KMS-11 (cell line): ENCODE measurements at regions not wholly inside any gene's neighbourhood (a gene's known extent, or its start where the extent isn't known, plus 50 kb on each side); places are given as distances from the start of the nearest gene placed in this dataset.

Experiments used
- H2AFZ ChIP-seq: fragments of 200-600 bp; sonication (generic); 2 replicates; pipeline ENCODE4 v1.6.1; 2016; ENCODE audit warnings: antibody characterized with exemption, mixed run types, low read depth
- H3K27ac ChIP-seq: fragments of 200-600 bp; sonication (generic); 2 replicates; pipeline ENCODE4 v1.6.1; 2016; ENCODE audit warnings: mild to moderate bottlenecking, mixed run types
- H3K27me3 ChIP-seq: fragments of 200-600 bp; sonication (generic); 2 replicates; pipeline ENCODE4 v1.6.1; 2017; ENCODE audit warnings: mild to moderate bottlenecking, low read depth, mixed run types, moderate library complexity; ENCODE audit not compliant: insufficient read depth
- H3K36me3 ChIP-seq: fragments of 200-600 bp; sonication (generic); 2 replicates; pipeline ENCODE4 v1.6.1; 2017; ENCODE audit warnings: mild to moderate bottlenecking, mixed run types; ENCODE audit not compliant: insufficient read depth
- H3K4me1 ChIP-seq: fragments of 200-600 bp; sonication (generic); 2 replicates; pipeline ENCODE4 v1.6.1; 2016; ENCODE audit warnings: mild to moderate bottlenecking, low read depth, mixed run types; ENCODE audit not compliant: poor library complexity, severe bottlenecking
- H3K4me2 ChIP-seq: fragments of 200-600 bp; sonication (generic); 2 replicates; pipeline ENCODE4 v1.7.0; 2016; ENCODE audit warnings: mild to moderate bottlenecking, mixed run types
- H3K4me3 ChIP-seq: fragments of 200-600 bp; sonication (generic); IDR thresholded peaks from 2 replicates; pipeline ENCODE4 v1.6.1; 2017; ENCODE audit warnings: low read depth, low read length, mixed read lengths; ENCODE audit not compliant: insufficient read depth
- H3K79me2 ChIP-seq: fragments of 200-600 bp; sonication (generic); 2 replicates; pipeline ENCODE4 v1.6.1; 2016; ENCODE audit warnings: low read depth, mixed run types; ENCODE audit not compliant: insufficient read depth
- H3K9ac ChIP-seq: fragments of 200-600 bp; sonication (generic); 2 replicates; pipeline ENCODE4 v1.6.1; 2016; ENCODE audit warnings: mild to moderate bottlenecking, mixed run types
- H4K20me1 ChIP-seq: fragments of 200-600 bp; sonication (generic); 2 replicates; pipeline ENCODE4 v1.6.1; 2016; ENCODE audit warnings: mild to moderate bottlenecking, mixed run types; ENCODE audit not compliant: insufficient read depth
- CTCF ChIP-seq: fragments of 200-600 bp; sonication (generic); conservative IDR thresholded peaks from 2 replicates; pipeline ENCODE4 v1.6.1; 2017; ENCODE audit warnings: low read depth, mild to moderate bottlenecking, antibody characterized with exemption, low read length, moderate library complexity, mixed read lengths

GRCh38 chr4:92101737-92102172, 202.0 kb upstream of the GRID2 start:
- TF ChIP-seq CTCF: no peak

GRCh38 chr4:92104506-92104905, 199.3 kb upstream of the GRID2 start:
- H3K79me2 ChIP-seq: no peaks in the 10 kb centered on the region
- H4K20me1 ChIP-seq: no peaks in the 10 kb centered on the region
- H3K36me3 ChIP-seq: no peaks in the 10 kb centered on the region
- no peak overlapping the region for H3K27ac ChIP-seq
- H3K4me3 ChIP-seq: no peak overlapping the region
- no peak overlapping the region for H2AFZ ChIP-seq
- H3K27me3 ChIP-seq: no peaks in the 10 kb centered on the region
- no peak for TF ChIP-seq CTCF
- no peak overlapping the region for H3K9ac ChIP-seq
- no peaks in the 10 kb centered on the region for H3K4me1 ChIP-seq
- no peak overlapping the region for H3K4me2 ChIP-seq

More at GRCh38 chr4:92101737-92102172, 202.0 kb upstream of the GRID2 start:
- no peak overlapping the region for H3K4me2 ChIP-seq
- no peaks in the 10 kb centered on the region for H3K4me1 ChIP-seq
- H3K27me3 ChIP-seq: no peaks in the 10 kb centered on the region
- no peaks in the 10 kb centered on the region for H3K36me3 ChIP-seq
- no peak overlapping the region for H3K4me3 ChIP-seq
- no peaks in the 10 kb centered on the region for H4K20me1 ChIP-seq
- no peak overlapping the region for H3K27ac ChIP-seq
- no peak overlapping the region for H3K9ac ChIP-seq
- no peaks in the 10 kb centered on the region for H3K79me2 ChIP-seq
- H2AFZ ChIP-seq: no peak overlapping the region

- Histone ChIP-seq H3K27ac (no peak overlapping the region), H4K20me1 (no peaks in the 10 kb centered on the region), H3K27me3 (no peaks in the 10 kb centered on the region), H2AFZ (no peak overlapping the region), H3K4me3 (no peak overlapping the region), H3K4me1 (no peaks in the 10 kb centered on the region), H3K9ac (no peak overlapping the region), H3K79me2 (no peaks in the 10 kb centered on the region), H3K36me3 (no peaks in the 10 kb centered on the region), H3K4me2 (no peak overlapping the region)
- TF ChIP-seq CTCF: no peak
These were observed 196.9 kb upstream of the GRID2 start for GRCh38 chr4:92106816-92107215.

GRCh38 chr4:92111493-92111892, 192.3 kb upstream of the GRID2 start:
- H3K27ac ChIP-seq: no peak overlapping the region
- TF ChIP-seq CTCF: no peak
- no peaks in the 10 kb centered on the region for H3K79me2 ChIP-seq
- H3K4me3 ChIP-seq: no peak overlapping the region
- no peaks in the 10 kb centered on the region for H4K20me1 ChIP-seq
- H3K36me3 ChIP-seq: no peaks in the 10 kb centered on the region
- no peak overlapping the region for H2AFZ ChIP-seq
- no peak overlapping the region for H3K9ac ChIP-seq
- H3K4me1 ChIP-seq: no peaks in the 10 kb centered on the region
- H3K27me3 ChIP-seq: no peaks in the 10 kb centered on the region
- H3K4me2 ChIP-seq: no peak overlapping the region
